Esophagus squamous epithelium (tissue), 4 donors: ENCODE measurements at regions not wholly inside any gene's neighbourhood (a gene's known extent, or its start where the extent isn't known, plus 50 kb on each side); places are given as distances from the start of the nearest gene placed in this dataset.

ENCODE experiments used
- POLR2A ChIP-seq, 4 donors: fragments of 450-650 bp; IDR thresholded peaks; one replicate each; pipeline ENCODE4 v1.6.1; 2017; ENCODE audit warnings: antibody characterized with exemption in 4 of 4, mild to moderate bottlenecking in 4 of 4, moderate library complexity in 3 of 4
- TF ChIP-seq, protein P1 (sequence below), 6 experiments: fragments of 450-650 bp in 4 of 6; fragments of 200-600 bp in 2 of 6; sonication (generic) in 2 of 6; IDR thresholded peaks; one replicate each; pipeline ENCODE4 v1.5.1; 2016 to 2019; ENCODE audit warnings: antibody characterized with exemption in 6 of 6, mild to moderate bottlenecking in 4 of 6, moderate library complexity in 4 of 6

DNA sequence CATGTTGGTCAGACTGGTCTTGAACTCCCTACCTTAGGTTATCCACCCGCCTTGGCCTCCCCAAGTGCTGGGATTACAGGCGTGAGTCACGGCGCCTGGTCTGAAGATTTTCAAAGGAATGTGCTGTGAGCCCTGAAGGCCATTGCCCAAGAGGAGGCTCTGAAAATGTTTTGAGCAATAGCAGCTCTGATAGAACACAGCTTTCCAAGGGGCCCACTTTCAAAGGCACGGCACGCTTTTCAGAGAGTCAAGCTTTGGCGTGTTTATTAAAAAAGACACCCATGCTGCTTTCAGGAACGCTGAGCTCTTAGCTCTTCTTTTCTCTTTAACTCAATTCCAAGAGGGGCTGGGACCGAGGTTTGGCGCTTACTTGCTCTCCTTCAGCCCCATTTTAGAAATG lies 73.8 kb upstream of the CDON start:
- no peak for TF ChIP-seq POLR2A (IDR thresholded peaks at IDR 0.05)
- TF ChIP-seq, protein P1, sequence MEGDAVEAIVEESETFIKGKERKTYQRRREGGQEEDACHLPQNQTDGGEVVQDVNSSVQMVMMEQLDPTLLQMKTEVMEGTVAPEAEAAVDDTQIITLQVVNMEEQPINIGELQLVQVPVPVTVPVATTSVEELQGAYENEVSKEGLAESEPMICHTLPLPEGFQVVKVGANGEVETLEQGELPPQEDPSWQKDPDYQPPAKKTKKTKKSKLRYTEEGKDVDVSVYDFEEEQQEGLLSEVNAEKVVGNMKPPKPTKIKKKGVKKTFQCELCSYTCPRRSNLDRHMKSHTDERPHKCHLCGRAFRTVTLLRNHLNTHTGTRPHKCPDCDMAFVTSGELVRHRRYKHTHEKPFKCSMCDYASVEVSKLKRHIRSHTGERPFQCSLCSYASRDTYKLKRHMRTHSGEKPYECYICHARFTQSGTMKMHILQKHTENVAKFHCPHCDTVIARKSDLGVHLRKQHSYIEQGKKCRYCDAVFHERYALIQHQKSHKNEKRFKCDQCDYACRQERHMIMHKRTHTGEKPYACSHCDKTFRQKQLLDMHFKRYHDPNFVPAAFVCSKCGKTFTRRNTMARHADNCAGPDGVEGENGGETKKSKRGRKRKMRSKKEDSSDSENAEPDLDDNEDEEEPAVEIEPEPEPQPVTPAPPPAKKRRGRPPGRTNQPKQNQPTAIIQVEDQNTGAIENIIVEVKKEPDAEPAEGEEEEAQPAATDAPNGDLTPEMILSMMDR (IDR thresholded peaks at IDR 0.05) = no peak
